Esophagus muscularis mucosa (tissue), 4 donors: ENCODE measurements at regions not wholly inside any gene's neighbourhood (a gene's known extent, or its start where the extent isn't known, plus 50 kb on each side); places are given as distances from the start of the nearest gene placed in this dataset.

ENCODE experiments used
- EP300 ChIP-seq: sonication (generic); formaldehyde crosslinking; IDR thresholded peaks from one replicate; pipeline ENCODE4 v1.6.1; 2017; ENCODE audit warnings: antibody characterized with exemption
- POLR2A ChIP-seq: fragments of 450-650 bp; IDR thresholded peaks from one replicate; pipeline ENCODE4 v1.6.1; 2017; ENCODE audit warnings: antibody characterized with exemption, moderate library complexity, mild to moderate bottlenecking, low read depth
- POLR2AphosphoS5 ChIP-seq, 2 donors: sonication (generic); formaldehyde crosslinking; IDR thresholded peaks; one replicate each; pipeline ENCODE4 v1.6.1; 2017; ENCODE audit warnings: antibody characterized with exemption in 2 of 2
- TF ChIP-seq, protein P1 (sequence below), 3 experiments: fragments of 200-600 bp in 2 of 3; fragments of 450-650 bp in 1 of 3; sonication (generic) in 2 of 3; IDR thresholded peaks; one replicate each; pipeline ENCODE4 v1.5.1; 2017 to 2019; ENCODE audit warnings: antibody characterized with exemption in 3 of 3, mild to moderate bottlenecking in 2 of 3, moderate library complexity in 1 of 3

DNA sequence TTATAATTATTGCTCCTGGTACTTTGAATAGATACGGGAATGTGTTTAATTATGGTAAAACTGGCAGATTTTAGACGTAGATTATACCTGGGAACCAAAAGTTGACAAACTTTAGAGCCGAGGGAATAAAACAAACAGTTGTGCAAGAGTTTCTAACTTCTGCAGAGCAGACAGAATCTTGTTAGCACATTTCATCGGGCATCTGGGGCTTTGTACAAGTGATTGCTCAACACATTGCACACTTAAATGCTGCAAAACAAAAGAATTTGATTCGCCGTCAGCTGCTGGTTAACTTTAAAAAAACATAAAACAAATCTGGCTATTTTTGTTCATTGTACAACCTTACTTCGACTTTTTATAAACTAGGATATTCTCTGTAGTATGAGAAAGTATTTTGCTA, 398.1 kb downstream of the MAN2A1 start:
- TF ChIP-seq, protein P1, sequence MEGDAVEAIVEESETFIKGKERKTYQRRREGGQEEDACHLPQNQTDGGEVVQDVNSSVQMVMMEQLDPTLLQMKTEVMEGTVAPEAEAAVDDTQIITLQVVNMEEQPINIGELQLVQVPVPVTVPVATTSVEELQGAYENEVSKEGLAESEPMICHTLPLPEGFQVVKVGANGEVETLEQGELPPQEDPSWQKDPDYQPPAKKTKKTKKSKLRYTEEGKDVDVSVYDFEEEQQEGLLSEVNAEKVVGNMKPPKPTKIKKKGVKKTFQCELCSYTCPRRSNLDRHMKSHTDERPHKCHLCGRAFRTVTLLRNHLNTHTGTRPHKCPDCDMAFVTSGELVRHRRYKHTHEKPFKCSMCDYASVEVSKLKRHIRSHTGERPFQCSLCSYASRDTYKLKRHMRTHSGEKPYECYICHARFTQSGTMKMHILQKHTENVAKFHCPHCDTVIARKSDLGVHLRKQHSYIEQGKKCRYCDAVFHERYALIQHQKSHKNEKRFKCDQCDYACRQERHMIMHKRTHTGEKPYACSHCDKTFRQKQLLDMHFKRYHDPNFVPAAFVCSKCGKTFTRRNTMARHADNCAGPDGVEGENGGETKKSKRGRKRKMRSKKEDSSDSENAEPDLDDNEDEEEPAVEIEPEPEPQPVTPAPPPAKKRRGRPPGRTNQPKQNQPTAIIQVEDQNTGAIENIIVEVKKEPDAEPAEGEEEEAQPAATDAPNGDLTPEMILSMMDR (IDR thresholded peaks at IDR 0.05): no peak
- TF ChIP-seq POLR2AphosphoS5 (IDR thresholded peaks at IDR 0.05) (no peak), POLR2A (no peak), EP300 (no peak)
